HG03442 (cell line): ENCODE measurements at regions not wholly inside any gene's neighbourhood (a gene's known extent, or its start where the extent isn't known, plus 50 kb on each side); places are given as distances from the start of the nearest gene placed in this dataset.
"Not testable (repeated sequence)": the region's sequence is repeated elsewhere in the genome, so short reads cannot be mapped to it uniquely, and the experiment has no call there.

Experiments
- ATAC-seq: cut with Tn5 transposase; IDR thresholded peaks from one replicate; pipeline ENCODE4 v1.9.1; 2021; ENCODE audit warnings: mild to moderate bottlenecking, moderate library complexity; ENCODE audit not compliant: unreplicated experiment

DNA sequence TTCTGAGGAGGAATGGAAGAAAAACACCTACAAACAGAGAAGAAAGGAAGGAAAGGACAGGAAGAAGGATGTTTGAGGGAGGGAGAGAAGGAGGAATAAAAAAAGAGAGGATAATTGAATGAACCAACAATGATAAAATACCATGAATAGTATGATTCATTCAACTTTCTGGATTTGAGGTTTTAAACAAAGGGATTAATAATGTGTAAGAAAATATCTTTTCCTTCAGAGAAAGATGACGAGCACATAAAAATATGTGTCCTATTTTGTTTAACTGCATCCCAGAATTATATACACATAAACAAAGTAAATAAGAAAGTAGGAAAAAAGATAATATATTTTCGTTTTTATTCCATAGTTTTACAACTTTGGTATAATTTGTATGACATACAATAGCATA lies 1380.4 kb downstream of the STIM2 start:
- no peak for ATAC-seq

DNA sequence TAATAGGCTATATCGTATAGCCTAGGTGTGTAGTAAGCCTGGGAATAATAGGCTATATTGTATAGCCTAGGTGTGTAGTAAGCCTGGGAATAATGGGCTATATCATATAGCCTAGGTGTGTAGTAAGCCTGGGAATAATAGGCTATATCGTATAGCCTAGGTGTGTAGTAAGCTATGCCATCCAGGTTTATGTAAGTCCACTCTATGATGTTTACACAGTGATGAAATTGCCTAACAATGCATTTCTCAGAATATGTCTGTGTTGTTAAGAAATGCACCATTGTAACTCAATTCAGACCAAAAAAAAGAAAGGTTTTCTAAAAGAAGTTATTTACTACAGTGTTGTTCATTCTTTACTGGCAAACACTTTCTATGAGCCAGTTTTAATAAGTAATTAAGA lies 1387.2 kb downstream of the STIM2 start:
- no peak for ATAC-seq

DNA sequence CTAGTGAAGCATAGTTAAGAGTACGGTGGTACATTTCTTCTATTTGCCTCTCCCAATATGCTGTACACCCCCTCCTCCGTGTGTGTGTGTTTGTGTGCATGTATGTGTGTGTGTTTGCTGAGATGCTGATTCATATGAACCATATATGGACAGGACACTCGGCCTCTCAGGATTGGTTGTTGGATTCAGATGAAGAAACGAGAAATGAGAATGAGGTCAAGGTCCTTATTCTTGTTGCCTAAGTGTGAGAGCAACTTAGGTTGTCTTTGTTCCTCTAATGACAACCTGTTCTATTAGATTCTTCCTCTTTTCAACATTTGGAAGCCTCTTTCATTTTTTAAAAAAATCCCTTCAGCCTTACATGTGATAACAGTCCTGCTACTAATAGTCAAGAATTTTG lies 1387.6 kb downstream of the STIM2 start:
- ATAC-seq: no peak

DNA sequence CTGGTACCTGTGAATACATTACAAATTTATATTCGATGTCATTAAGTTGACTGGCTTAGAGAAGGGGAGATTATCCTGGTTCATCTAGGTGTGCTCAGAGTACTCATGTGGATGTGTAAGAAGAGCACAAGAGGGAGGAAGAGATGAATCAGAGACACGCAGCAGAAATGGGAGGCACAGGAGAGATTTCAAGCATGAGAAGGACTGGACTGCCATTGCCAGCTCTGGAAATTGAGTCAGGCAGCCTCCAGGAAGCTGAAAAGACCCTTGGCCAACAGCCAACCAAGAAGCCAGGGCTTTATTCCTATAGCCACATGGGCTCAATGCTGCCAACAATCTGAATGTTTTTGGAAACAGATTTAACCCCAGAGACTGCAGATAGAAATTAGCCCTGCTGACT lies 1390.0 kb downstream of the STIM2 start:
- ATAC-seq: no peak

DNA sequence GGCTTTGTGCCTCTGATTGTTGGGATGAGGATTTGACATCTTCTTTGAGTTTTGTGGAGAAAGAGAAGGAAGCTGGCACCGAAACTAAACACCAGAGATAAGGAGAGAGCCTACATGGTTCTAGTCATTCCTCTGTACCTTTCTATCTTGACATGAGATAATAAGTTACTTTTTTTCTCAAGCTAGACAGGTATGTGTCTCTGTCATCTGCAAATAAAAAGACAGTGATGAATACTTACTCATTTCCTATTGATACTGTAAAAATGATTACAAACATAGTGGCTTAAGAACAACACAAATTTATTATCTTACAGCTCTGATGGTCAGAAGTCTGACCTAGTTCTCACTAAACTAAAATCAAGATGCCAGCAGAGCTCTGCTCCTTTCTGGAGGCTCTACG lies 1391.2 kb downstream of the STIM2 start:
- ATAC-seq: no peak

DNA sequence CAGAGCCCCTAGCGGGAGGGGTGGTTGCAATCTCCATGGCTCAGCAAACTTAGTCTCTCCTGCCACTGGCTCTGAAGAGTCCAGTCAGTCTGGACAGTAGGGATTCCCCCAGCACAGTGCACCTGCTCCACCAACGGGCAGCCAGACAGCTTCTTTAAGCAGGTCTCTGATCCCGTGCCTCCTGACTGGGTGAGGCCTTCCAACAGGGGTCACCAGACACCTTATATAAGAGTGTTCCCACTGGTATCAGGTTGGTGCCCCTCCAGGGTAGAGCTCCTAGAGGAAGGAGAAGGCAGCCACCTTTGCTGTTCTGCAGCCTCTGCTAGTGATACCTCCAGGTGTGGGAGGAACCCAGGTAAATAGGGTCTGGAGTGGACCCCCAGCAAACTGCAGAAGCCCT lies 1393.4 kb downstream of the STIM2 start:
- ATAC-seq: no peak

DNA sequence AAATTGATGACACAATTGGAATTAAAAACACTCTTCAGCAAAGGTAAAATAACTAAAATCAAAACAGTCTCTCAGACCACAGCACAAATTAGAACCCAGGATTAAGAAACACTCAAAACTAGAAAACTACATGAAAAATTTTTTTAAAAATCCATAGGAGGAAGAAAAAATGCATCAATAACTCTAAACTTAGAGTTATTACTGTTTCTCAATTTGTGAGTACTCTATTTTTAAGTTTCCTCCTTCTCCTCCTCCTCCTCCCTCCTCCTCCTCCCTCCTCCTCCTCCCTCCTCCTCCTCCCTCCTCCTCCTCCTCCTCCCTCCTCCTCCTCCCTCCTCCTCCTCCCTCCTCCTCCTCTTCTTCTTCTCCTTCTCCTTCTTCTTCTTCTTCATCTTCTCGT lies 1395.7 kb downstream of the STIM2 start:
- ATAC-seq: no peak

DNA sequence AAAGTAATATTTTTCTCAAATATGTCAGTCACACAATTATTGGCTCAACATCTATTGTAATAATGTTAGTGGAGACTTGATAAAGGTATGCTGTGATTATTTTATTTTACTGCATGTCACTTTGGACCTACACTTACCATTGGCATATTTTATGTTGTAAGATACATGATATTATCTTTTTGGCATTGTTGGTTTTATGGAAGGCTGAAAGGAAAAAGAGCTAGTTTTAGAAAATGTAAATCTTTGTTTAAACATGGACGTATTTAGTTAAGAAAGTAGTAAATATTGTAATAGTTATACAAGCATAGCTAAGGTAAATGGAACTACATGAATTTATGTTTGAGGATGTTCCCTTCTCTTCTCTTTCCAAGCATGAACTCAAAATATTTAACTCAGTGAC lies 1399.3 kb downstream of the STIM2 start:
- no peak for ATAC-seq

DNA sequence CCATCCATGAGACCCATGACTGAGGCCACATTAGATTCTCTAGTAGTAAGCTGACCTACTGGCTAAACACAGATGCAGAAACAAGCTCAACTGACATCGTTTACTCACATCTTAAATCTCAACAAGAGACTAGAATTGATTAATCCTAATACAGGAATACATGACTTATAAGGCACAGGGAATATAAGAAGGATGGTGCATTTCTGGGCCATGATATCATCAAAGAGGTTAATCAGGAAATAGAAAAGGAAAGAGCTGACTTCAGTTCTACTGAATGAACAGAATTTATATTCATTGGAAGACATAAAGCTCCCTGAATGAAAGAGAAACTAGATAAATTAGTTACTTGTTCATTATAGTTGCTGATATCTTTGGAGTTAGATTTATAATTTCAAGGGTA lies 1406.5 kb downstream of the STIM2 start:
- no peak for ATAC-seq

DNA sequence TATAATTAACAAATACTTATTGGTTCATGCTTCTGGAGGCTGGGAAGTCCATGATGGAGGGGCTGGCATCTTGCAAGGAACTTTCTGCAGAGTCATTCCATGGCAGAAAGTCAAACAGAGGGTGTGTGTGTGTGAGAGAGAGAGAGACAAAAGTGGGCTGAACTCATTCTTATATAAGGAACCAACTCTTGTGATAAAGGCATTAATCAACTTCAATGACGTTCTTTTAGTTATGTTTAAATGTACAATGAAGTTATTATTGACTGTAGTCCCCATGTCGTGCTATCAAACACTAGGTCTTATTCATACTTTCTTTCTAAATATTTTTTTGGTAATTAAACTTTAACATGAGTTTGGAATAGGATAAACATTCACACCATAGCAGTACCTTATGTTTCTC lies 1408.8 kb downstream of the STIM2 start:
- no peak for ATAC-seq

DNA sequence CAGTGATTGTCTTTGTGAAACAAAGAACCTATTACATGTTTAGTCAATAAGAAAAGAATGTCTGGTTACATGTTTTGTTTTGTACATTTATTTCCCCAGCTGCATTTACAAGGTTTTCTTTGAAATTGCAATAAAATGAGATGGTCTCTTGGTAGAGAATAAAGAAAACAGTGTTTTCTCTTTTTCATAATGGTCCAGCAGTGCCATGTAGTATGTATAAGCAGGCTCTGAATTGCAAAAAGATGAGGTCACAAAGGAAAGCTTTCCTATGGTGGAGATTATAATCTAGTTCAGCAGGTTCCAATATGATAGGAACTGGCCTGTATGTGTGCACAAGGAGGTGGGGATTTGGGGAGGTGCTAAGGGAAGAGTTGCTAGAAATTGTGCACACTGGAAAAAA lies 1417.3 kb downstream of the STIM2 start:
- no peak for ATAC-seq

DNA sequence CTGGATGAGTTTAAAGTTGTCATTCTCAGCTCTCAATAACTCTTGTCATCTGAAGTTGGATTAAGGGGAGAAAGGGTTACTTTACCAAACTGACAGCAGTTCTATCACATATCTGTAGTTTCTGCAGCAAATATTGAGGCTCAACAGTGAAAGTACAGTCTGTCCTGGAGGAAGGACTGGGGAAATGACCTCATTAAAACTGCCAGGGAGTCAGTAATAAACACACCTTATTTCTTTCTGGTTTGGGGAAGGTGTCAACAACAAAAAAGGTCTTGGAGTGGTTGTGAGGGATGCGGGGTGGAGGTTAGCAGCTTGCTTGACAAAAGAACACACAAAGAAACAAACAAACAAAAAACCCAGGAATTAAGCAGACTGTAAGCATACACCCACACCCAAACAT lies 1418.0 kb downstream of the STIM2 start:
- ATAC-seq: no peak

DNA sequence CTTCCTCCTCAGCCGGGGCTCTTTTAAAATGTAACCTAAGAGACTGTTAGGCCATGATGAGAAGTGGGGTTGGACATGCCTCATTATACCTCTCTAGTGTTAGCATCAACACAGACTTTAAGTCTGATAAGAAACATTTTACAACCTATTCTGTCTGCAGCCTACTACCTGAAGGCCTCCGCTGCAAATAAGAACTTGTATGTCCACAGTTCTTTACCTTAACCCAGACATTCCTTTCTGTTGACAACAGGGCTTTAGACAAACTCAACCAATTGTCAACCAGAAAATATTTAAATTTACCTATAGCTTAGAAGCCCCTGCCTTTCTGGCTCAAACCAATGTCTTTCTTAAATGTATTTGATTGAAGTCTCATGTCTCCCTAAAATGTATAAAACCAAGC lies 1418.6 kb downstream of the STIM2 start:
- ATAC-seq: no peak

DNA sequence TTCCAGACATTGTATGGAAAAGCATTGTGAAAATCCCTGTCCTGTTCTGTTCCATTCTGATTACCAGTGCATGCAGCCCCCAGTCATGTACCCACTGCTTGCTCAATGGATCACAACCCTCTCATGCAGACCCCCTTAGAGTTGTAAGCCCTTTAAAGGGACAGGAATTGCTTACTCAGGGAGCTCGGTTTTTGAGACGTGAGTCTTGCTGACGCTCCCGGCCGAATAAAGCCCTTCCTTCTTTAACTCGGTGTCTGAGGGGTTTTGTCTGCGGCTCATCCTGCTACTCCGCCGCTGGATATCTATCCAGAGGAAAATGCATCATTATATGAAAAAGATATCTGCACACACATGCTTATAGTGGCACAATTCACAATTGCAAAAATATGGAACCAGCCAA lies 1425.6 kb downstream of the STIM2 start:
- not testable (repeated sequence) for ATAC-seq

DNA sequence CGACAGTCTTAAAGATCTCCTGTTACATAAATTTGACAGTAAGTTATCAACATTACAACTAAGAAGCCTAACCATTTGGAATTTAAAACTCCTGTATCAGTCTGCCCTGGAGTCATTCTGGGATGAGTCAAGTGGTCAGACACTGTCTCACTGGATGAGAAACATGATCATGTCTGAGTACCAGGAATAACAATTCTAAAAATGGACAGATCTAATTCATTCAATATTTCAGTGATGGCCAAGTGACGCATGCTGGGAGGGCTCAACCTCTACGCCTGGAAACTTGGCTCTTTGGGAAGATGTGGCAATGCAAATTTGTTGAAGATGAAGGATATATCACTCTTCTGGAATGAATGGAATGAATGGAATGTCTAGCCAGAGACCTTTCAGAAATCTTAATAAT lies 1427.2 kb downstream of the STIM2 start:
- ATAC-seq: no peak

DNA sequence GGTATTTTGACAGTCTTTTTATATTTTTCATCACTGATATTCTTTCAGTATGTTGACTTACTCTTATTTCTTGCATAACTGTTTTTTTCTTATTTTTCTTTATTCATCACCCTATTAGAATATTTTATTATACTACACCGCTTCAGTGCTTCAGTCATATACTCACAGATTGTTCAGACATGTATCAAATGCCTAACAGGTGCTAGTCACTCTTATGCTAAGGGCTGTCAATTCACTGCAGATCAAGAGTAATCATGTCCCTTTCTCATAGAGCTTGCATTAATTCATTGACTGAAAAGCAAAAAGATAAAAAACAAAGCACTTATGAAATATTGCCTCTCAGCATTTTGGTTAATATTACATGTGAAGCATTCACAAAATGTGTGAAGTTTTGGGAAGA lies 1435.6 kb downstream of the STIM2 start:
- no peak for ATAC-seq

DNA sequence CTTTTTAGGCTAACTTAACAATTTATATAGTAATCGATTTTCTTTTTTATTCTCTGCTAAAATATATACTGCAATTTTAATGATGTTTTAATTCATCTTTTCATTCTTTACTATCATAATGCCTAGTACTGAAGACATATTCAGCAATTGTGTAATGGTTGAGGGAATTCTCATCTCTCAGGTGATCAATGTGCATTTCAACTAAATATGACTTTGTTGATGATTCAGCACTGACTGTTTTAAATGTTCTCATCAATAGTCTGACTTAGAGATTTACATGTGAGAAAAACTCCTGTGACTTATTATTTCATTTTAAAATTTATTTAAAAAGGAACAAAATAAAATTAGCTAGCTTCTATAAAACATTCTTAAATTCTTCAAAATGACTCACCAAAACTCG lies 1450.3 kb downstream of the STIM2 start:
- no peak for ATAC-seq

DNA sequence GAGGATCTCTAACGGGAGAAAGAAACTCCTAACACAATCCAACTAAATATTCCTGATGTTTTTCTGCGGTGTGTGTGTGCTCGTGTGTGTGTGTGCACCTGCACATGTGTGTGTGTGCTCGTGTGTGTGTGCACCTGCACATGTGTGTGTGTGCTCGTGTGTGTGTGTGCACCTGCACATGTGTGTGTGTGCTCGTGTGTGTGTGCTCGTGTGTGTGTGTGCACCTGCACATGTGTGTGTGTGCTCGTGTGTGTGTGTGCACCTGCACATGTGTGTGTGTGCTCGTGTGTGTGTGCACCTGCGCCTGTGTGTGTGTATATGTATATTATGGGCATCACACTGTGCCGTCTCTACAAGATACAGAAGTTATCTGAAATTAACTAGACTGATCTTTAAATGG lies 1451.9 kb downstream of the STIM2 start:
- not testable (repeated sequence) for ATAC-seq

DNA sequence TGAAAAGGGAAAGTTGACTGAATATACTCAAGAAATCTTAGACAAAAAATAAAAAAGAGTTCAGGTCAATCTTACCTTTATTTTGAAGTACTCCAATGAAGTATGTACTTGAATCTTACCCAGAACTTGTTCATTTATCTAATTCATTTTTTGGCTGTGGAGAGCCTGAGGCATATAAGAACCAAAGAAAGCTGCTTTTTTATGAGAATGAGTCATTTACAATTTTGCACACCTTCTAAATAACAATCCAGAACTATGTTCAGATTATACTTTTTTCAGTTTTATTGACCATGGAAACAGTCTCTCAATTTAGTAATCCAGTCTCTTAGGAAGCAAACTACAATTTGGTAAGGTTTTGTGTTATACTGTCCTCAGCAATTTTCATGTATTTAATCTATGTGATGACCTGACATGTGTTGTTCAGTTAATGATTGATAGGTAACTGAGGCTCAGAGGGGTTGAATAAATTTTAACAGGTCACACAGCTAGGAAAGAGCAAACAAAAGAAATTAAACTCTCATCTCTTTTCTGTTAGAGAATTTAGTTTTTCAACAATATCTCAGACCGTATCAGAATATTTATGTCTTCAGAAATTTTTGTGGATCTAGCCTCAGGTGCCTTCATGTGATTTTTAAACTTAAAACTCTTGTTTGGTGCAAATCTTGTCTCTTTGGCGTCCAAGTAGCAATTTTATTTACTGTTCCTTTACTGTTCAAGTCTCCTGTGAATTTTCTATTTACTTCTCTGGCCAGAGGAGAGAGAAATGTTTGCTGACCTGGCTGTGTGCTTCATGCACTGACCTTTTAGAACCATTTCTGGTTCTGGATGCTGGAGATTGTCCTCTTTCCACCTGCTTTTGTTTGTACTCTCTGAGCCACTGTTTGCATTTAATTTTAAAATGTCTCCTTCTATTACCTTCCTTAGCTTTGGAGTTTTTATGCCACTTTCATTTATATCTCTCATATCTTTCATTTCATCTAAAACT lies 1453.4 kb downstream of the STIM2 start:
- no peak for ATAC-seq

DNA sequence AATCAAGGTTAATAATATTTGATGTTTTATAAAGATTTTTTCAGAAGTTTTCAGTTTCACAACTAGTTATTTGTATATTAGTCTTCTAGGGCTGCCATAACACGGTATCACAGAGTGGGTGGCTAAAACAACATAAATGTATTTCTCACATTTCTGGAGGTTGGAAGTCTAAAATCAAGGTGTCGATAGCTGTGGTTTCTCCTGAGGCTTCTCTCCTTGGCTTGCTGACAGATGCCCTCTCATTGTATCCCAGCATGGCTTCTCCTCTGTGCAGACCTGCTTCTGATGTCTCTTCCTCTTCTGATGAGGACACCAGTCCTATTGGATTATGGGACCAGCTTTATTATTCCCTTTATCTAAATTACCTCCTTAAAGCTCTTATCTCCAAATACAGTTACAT lies 1456.6 kb downstream of the STIM2 start:
- no peak for ATAC-seq

DNA sequence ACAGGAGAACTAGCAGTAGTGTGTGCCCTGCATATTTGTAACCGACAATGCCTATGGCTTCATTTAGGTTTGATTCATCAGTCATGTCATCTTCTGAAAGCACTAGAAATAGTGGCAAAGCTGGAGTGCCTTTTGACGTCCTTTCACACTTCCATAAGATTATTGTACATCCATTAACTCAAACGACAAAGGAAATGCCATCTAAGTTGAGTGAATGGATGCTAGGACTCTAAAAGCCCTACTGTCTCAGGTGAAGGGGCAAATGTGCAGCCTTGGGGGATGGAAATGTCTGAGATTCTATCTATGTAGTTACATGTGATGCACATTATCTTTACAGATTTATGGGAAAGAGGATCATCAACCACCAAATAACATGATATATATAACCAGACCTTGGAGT lies 1473.6 kb downstream of the STIM2 start:
- no peak for ATAC-seq

DNA sequence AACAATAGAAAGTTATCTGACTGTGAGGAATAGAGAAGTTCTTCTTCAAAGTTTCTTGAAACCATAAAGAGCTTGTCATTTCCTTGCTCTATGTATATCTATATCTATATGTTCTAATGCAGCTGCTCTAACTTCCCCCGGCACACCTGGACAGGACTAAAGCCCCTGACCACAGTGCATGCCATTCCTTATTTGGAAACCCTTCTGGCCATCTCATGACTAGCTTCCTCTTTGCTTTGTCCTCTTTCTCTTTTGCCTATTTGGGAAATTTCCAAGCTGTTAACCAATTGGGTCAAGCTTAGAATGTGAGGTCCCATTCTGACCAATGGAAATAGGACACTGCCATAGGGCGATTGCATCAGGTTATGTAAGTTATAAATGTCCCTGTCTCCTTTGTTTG lies 1481.1 kb downstream of the STIM2 start:
- ATAC-seq: no peak

DNA sequence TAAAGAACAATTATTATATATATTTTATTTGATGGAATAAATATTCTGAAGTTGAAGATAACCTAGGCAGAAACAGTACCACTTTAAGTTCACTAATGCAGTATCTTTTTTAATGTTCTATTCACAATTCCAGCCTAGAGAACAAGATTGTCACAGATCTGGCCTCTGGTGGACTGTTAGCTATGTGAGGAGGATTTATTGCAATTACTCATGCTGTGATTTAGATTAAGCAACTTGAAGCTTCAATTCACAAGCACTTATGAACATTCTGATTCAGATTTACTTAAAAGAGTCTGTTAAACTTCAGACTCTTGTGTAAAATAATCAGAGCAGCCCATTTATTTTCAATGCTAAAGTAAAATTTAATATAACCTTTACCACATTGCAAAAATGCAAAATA lies 1489.8 kb downstream of the STIM2 start:
- ATAC-seq: no peak
